HCT116 (cell line): ENCODE measurements at regions not wholly inside any gene's neighbourhood (a gene's known extent, or its start where the extent isn't known, plus 50 kb on each side); places are given as distances from the start of the nearest gene placed in this dataset.

Experiments used
- EZH2 ChIP-seq: fragments of 200-600 bp; sonication (generic); IDR thresholded peaks from 2 replicates; pipeline ENCODE4 v1.6.1; 2017; ENCODE audit warnings: antibody characterized with exemption, mixed run types
- EZH2phosphoT487 ChIP-seq: fragments of 200-600 bp; IDR thresholded peaks from 2 replicates; pipeline ENCODE4 v1.6.1; 2018; ENCODE audit warnings: antibody characterized with exemption, borderline replicate concordance
- FOSL1 ChIP-seq: IDR thresholded peaks from 2 replicates; pipeline ENCODE4 v1.6.1; 2012; ENCODE audit warnings: low read depth
- JUND ChIP-seq: IDR thresholded peaks from 2 replicates; pipeline ENCODE4 v1.6.1; 2012
- SIN3A ChIP-seq: IDR thresholded peaks from 2 replicates; pipeline ENCODE4 v1.6.1; 2012; ENCODE audit warnings: low read depth
- SP1 ChIP-seq: IDR thresholded peaks from 2 replicates; pipeline ENCODE4 v1.6.1; 2012; ENCODE audit warnings: low read depth
- YY1 ChIP-seq: IDR thresholded peaks from 2 replicates; pipeline ENCODE4 v1.6.1; 2011; ENCODE audit warnings: low read length, low read depth, moderate library complexity, mild to moderate bottlenecking; ENCODE audit not compliant: insufficient replicate concordance; ENCODE audit errors: extremely low read depth
- TF ChIP-seq, protein P1 (sequence below), 3 experiments: fragments of 200-600 bp in 1 of 3; sonication (generic) in 1 of 3; IDR thresholded peaks in 2 of 3; conservative IDR thresholded peaks in 1 of 3; 2 replicates each; pipeline ENCODE4 v1.5.1; 2012 to 2017; ENCODE audit warnings: low read depth in 2 of 3, low read length in 2 of 3, antibody characterized with exemption in 1 of 3, borderline replicate concordance in 1 of 3, control low read depth in 1 of 3, mild to moderate bottlenecking in 1 of 3, mixed read lengths in 1 of 3, mixed run types in 1 of 3, moderate library complexity in 1 of 3; ENCODE audit not compliant: insufficient read depth in 1 of 3
- TF ChIP-seq, protein P2 (sequence below): IDR thresholded peaks from 2 replicates; pipeline ENCODE4 v1.6.1; 2012; ENCODE audit warnings: low read depth
- TF ChIP-seq, protein P3 (sequence below): IDR thresholded peaks from 2 replicates; pipeline ENCODE4 v1.6.1; 2012
- TF ChIP-seq, protein P4 (sequence below): IDR thresholded peaks from 2 replicates; pipeline ENCODE4 v1.6.1; 2012

DNA sequence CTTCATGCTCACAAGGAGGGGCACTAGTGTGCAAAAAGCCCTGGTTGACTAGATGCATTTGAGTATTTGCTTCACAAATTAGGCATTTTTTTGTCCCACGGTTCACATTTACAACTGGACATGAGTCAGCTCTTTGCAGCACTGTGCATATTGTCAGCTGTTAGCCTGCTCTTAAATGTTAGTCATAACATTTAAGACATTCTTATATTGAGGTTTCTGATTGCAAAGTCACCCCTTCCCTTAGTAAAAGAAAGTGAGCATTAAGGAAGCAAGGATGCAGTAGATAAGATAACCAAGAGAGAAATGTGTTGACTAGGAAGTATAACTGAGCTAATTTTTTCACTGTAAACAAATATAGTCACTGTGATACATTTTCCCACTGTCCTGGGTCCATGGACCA lies 132.6 kb upstream of the CTTNBP2NL start:
- TF ChIP-seq, protein P1, sequence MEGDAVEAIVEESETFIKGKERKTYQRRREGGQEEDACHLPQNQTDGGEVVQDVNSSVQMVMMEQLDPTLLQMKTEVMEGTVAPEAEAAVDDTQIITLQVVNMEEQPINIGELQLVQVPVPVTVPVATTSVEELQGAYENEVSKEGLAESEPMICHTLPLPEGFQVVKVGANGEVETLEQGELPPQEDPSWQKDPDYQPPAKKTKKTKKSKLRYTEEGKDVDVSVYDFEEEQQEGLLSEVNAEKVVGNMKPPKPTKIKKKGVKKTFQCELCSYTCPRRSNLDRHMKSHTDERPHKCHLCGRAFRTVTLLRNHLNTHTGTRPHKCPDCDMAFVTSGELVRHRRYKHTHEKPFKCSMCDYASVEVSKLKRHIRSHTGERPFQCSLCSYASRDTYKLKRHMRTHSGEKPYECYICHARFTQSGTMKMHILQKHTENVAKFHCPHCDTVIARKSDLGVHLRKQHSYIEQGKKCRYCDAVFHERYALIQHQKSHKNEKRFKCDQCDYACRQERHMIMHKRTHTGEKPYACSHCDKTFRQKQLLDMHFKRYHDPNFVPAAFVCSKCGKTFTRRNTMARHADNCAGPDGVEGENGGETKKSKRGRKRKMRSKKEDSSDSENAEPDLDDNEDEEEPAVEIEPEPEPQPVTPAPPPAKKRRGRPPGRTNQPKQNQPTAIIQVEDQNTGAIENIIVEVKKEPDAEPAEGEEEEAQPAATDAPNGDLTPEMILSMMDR (IDR thresholded peaks at IDR 0.05 in 2 of 3, conservative IDR thresholded peaks at IDR 0.05 in 1 of 3; ENCODE audit: borderline replicate concordance in 1 of 3, insufficient read depth in 1 of 3, low read depth in 2 of 3, low read length in 2 of 3), result no peak
- TF ChIP-seq SP1 (no peak), SIN3A (no peak), JUND (no peak), EZH2 (no peak), EZH2phosphoT487 (no peak), YY1 (no peak), FOSL1 (no peak)
- TF ChIP-seq, protein P2, sequence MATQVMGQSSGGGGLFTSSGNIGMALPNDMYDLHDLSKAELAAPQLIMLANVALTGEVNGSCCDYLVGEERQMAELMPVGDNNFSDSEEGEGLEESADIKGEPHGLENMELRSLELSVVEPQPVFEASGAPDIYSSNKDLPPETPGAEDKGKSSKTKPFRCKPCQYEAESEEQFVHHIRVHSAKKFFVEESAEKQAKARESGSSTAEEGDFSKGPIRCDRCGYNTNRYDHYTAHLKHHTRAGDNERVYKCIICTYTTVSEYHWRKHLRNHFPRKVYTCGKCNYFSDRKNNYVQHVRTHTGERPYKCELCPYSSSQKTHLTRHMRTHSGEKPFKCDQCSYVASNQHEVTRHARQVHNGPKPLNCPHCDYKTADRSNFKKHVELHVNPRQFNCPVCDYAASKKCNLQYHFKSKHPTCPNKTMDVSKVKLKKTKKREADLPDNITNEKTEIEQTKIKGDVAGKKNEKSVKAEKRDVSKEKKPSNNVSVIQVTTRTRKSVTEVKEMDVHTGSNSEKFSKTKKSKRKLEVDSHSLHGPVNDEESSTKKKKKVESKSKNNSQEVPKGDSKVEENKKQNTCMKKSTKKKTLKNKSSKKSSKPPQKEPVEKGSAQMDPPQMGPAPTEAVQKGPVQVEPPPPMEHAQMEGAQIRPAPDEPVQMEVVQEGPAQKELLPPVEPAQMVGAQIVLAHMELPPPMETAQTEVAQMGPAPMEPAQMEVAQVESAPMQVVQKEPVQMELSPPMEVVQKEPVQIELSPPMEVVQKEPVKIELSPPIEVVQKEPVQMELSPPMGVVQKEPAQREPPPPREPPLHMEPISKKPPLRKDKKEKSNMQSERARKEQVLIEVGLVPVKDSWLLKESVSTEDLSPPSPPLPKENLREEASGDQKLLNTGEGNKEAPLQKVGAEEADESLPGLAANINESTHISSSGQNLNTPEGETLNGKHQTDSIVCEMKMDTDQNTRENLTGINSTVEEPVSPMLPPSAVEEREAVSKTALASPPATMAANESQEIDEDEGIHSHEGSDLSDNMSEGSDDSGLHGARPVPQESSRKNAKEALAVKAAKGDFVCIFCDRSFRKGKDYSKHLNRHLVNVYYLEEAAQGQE, result no peak
- TF ChIP-seq, protein P3, sequence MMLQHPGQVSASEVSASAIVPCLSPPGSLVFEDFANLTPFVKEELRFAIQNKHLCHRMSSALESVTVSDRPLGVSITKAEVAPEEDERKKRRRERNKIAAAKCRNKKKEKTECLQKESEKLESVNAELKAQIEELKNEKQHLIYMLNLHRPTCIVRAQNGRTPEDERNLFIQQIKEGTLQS, result no peak
- TF ChIP-seq, protein P4, sequence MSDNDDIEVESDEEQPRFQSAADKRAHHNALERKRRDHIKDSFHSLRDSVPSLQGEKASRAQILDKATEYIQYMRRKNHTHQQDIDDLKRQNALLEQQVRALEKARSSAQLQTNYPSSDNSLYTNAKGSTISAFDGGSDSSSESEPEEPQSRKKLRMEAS, result no peak
